ENCODE measurements at regions not wholly inside any gene's neighbourhood (a gene's known extent, or its start where the extent isn't known, plus 50 kb on each side); places are given as distances from the start of the nearest gene placed in this dataset.

DNA sequence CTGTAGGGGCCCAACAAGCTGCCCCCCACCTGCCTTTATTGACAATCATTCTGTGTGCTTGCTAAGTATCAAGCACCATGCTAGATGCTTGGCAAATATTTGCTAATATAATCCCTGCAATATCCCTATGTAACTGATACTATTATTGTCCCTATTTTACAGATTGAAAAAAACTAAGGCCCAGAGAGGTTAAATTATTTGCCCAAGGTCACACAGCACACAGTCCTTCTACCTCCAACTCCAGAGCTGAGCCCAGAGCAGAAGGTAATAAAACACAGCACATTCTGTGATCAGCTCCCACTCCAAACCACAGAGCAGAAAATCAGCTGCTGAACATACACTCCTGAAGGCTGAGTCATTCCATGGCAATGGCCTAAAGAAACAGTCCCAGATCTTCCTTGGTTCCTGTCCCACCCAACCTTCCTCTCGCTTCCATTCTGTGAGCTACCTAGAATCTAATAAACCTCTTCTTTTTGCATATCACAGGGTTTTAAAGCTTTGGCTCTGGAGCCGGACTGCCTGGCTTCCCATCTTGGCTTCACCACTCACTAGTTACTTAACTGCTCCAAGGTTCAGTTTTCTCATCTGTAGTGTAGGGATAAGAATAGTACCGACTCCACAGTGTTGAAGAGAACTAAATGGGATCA is 66.7 kb upstream of the ADRA1B start:
- Mint-ChIP-seq H3K36me3 (ENCODE audit: unreplicated experiment) (no peaks in the 10 kb centered on the region), H3K4me1 (ENCODE audit: low read depth, unreplicated experiment) (no peaks in the 10 kb centered on the region), H3K27me3 (ENCODE audit: unreplicated experiment) (no peaks in the 10 kb centered on the region), H3K4me3 (ENCODE audit: unreplicated experiment) (no peak overlapping the region), H3K27ac (ENCODE audit: unreplicated experiment) (no peak overlapping the region), H3K9me3 (ENCODE audit: unreplicated experiment) (peaks cover 1% of the 10 kb centered on the region)
- TF ChIP-seq CTCF (IDR thresholded peaks at IDR 0.05; ENCODE audit: partially characterized antibody, unreplicated experiment), result no peak
- no peak for DNase-seq

GRCh38 chr5:159850160-159850559 is 66.1 kb upstream of the ADRA1B start:
- H3K27me3 Mint-ChIP-seq (ENCODE audit: unreplicated experiment), result no peaks in the 10 kb centered on the region
- TF ChIP-seq CTCF (IDR thresholded peaks at IDR 0.05; ENCODE audit: partially characterized antibody, unreplicated experiment), result no peak
- DNase-seq, result no peak
- no peaks in the 10 kb centered on the region for H3K4me1 Mint-ChIP-seq (ENCODE audit: low read depth, unreplicated experiment)
- peaks cover 1% of the 10 kb centered on the region for H3K9me3 Mint-ChIP-seq (ENCODE audit: unreplicated experiment)
- H3K27ac Mint-ChIP-seq (ENCODE audit: unreplicated experiment), result no peak overlapping the region
- H3K36me3 Mint-ChIP-seq (ENCODE audit: unreplicated experiment), result no peaks in the 10 kb centered on the region
- H3K4me3 Mint-ChIP-seq (ENCODE audit: unreplicated experiment), result no peak overlapping the region

DNA sequence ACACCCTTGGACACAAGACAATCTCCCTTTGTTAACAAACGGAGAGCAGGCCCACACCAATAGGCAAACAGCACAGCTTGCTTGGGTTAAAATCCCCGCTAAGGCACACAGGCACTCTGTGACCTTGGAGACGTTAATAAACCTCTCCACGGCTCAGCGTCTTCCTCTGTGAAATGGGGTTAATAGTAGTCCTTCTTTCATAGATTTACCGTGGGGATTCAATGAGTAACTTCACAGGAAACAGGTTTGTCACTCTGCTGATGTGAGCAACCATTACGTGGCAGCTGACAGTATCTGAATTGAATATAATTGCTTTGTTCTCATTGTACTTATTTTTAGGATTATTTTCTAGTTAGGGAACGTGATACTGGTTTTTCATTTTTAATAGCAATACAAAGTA is 65.2 kb upstream of the ADRA1B start:
- no peak overlapping the region for H3K27ac Mint-ChIP-seq (ENCODE audit: unreplicated experiment)
- DNase-seq, result no peak
- no peaks in the 10 kb centered on the region for H3K36me3 Mint-ChIP-seq (ENCODE audit: unreplicated experiment)
- H3K4me1 Mint-ChIP-seq (ENCODE audit: low read depth, unreplicated experiment), result no peaks in the 10 kb centered on the region
- no peak overlapping the region for H3K4me3 Mint-ChIP-seq (ENCODE audit: unreplicated experiment)
- no peak for TF ChIP-seq CTCF (IDR thresholded peaks at IDR 0.05; ENCODE audit: partially characterized antibody, unreplicated experiment)
- H3K9me3 Mint-ChIP-seq (ENCODE audit: unreplicated experiment), result peaks cover 1% of the 10 kb centered on the region
- no peaks in the 10 kb centered on the region for H3K27me3 Mint-ChIP-seq (ENCODE audit: unreplicated experiment)

- Mint-ChIP-seq H3K27ac (ENCODE audit: unreplicated experiment) (no peak overlapping the region), H3K36me3 (ENCODE audit: unreplicated experiment) (no peaks in the 10 kb centered on the region), H3K9me3 (ENCODE audit: unreplicated experiment) (no peaks in the 10 kb centered on the region), H3K4me3 (ENCODE audit: unreplicated experiment) (no peak overlapping the region), H3K27me3 (ENCODE audit: unreplicated experiment) (no peaks in the 10 kb centered on the region), H3K4me1 (ENCODE audit: low read depth, unreplicated experiment) (no peaks in the 10 kb centered on the region)
- no peak for TF ChIP-seq CTCF (IDR thresholded peaks at IDR 0.05; ENCODE audit: partially characterized antibody, unreplicated experiment)
- DNase-seq, result no peak
Observed at GRCh38 chr5:159854916-159855315, 61.4 kb upstream of the ADRA1B start.

GRCh38 chr5:159855476-159856191 is 60.6 kb upstream of the ADRA1B start:
- Mint-ChIP-seq H3K27me3 (ENCODE audit: unreplicated experiment) (no peaks in the 10 kb centered on the region), H3K4me1 (ENCODE audit: low read depth, unreplicated experiment) (no peaks in the 10 kb centered on the region), H3K9me3 (ENCODE audit: unreplicated experiment) (no peaks in the 10 kb centered on the region), H3K27ac (ENCODE audit: unreplicated experiment) (no peak overlapping the region), H3K36me3 (ENCODE audit: unreplicated experiment) (no peaks in the 10 kb centered on the region), H3K4me3 (ENCODE audit: unreplicated experiment) (no peak overlapping the region)
- DNase-seq, result no peak
- TF ChIP-seq CTCF (IDR thresholded peaks at IDR 0.05; ENCODE audit: partially characterized antibody, unreplicated experiment), result no peak
